Colonic mucosa (tissue), 4 donors: ENCODE measurements at regions not wholly inside any gene's neighbourhood (a gene's known extent, or its start where the extent isn't known, plus 50 kb on each side); places are given as distances from the start of the nearest gene placed in this dataset.

Experiments used
- DNase-seq: peaks from one replicate; pipeline ENCODE4 v3.0.0-alpha.2; 2020
- H3K27ac ChIP-seq: fragments of 200-600 bp; one replicate; pipeline ENCODE4 v1.8.0; 2021
- H3K27me3 ChIP-seq: fragments of 200-600 bp; one replicate; pipeline ENCODE4 v1.8.0; 2021
- H3K36me3 ChIP-seq: fragments of 200-600 bp; one replicate; pipeline ENCODE4 v1.8.0; 2021
- H3K4me1 ChIP-seq: fragments of 200-600 bp; one replicate; pipeline ENCODE4 v1.8.0; 2021; ENCODE audit warnings: mild to moderate bottlenecking
- H3K4me3 ChIP-seq: fragments of 200-600 bp; one replicate; pipeline ENCODE4 v1.8.0; 2021
- H3K9ac ChIP-seq, 2 donors: one replicate each; pipeline ENCODE4 v1.7.0; 2013; ENCODE audit warnings: control low read depth in 2 of 2, low read depth in 2 of 2, low read length in 2 of 2
- H3K9me3 ChIP-seq: fragments of 200-600 bp; one replicate; pipeline ENCODE4 v1.8.0; 2021
- intact Hi-C: fragments of 100-400 bp; cut with DNase I; formaldehyde crosslinking; loops from one replicate; pipeline ENCODE4 v1.14.1; 2022
- TF ChIP-seq, protein P1 (sequence below): fragments of 200-600 bp; IDR thresholded peaks from one replicate; pipeline ENCODE4 v1.8.0; 2022; ENCODE audit warnings: antibody characterized with exemption, mild to moderate bottlenecking
- donor health status: healthy.
- donor health status: DM: no; HTN: no; CAD: no.
- donor health status: DM: no; HTN: no; CAD: no.

DNA sequence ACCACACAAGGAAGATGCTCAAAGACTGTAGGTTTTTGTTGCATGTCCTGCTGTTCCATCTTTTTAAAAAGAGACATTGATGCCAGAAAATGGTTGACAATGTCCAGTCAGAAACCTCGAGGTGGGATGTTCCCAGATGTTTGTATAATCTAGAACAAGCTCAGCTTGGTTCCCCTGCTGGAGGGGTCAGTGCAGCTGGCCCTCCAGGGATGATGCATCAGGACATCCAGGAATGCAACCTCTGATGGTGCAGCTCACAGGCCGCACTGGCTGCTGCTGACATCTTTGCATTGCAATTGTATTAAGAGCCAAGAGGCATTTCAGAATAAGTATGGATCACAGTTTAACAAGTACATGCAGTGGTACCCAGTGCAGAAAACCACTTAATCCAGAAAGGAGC, 122.4 kb downstream of the MED10 start:
- TF ChIP-seq, protein P1, sequence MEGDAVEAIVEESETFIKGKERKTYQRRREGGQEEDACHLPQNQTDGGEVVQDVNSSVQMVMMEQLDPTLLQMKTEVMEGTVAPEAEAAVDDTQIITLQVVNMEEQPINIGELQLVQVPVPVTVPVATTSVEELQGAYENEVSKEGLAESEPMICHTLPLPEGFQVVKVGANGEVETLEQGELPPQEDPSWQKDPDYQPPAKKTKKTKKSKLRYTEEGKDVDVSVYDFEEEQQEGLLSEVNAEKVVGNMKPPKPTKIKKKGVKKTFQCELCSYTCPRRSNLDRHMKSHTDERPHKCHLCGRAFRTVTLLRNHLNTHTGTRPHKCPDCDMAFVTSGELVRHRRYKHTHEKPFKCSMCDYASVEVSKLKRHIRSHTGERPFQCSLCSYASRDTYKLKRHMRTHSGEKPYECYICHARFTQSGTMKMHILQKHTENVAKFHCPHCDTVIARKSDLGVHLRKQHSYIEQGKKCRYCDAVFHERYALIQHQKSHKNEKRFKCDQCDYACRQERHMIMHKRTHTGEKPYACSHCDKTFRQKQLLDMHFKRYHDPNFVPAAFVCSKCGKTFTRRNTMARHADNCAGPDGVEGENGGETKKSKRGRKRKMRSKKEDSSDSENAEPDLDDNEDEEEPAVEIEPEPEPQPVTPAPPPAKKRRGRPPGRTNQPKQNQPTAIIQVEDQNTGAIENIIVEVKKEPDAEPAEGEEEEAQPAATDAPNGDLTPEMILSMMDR = no peak
- Histone ChIP-seq H3K27me3 (no peaks in the 10 kb centered on the region), H3K4me3 (no peak overlapping the region), H3K9ac (no peak overlapping the region), H3K36me3 (no peaks in the 10 kb centered on the region), H3K27ac (no peak overlapping the region), H3K4me1 (no peaks in the 10 kb centered on the region), H3K9me3 (no peaks in the 10 kb centered on the region)
- DNase-seq = no peak
- intact Hi-C loops = no loop called here

DNA sequence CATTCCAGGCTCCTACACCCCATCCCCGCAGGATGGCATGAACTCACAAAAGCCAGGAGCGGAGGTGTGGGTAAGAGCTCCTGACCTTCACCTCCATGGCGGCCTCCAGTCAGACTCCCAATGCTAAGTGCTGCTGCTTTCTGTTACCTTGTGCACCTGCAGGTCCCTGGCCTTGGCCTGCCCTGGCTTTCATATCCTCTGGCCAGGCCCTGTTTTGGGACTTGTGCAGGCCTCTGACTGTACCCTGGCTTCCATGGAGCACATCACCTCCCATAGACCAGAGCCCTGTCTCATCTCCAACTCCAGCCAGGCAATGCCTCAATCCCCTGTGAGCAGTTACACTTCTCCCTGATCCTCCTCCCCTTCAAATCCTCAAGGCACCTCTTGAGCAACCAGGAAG, 124.5 kb downstream of the MED10 start:
- no peaks in the 10 kb centered on the region for H3K4me1 ChIP-seq
- no peaks in the 10 kb centered on the region for H3K27me3 ChIP-seq
- H3K36me3 ChIP-seq = no peaks in the 10 kb centered on the region
- H3K9ac ChIP-seq = no peak overlapping the region
- intact Hi-C loops = no loop called here
- no peak for DNase-seq
- H3K9me3 ChIP-seq = no peaks in the 10 kb centered on the region
- TF ChIP-seq, protein P1 = no peak
- no peak overlapping the region for H3K27ac ChIP-seq
- H3K4me3 ChIP-seq = no peak overlapping the region

- Histone ChIP-seq H3K4me1 (no peaks in the 10 kb centered on the region), H3K9me3 (no peaks in the 10 kb centered on the region), H3K4me3 (no peak overlapping the region), H3K27me3 (no peaks in the 10 kb centered on the region), H3K36me3 (no peaks in the 10 kb centered on the region), H3K27ac (no peak overlapping the region), H3K9ac (no peak overlapping the region)
- TF ChIP-seq, protein P1 = no peak
- no peak for DNase-seq
- intact Hi-C loops = no loop called here
Measured at GRCh38 chr5:6253281-6253680, 125.1 kb downstream of the MED10 start.

GRCh38 chr5:6252581-6252980, 125.8 kb downstream of the MED10 start:
- Histone ChIP-seq H3K27ac (no peak overlapping the region), H3K36me3 (no peaks in the 10 kb centered on the region), H3K9ac (no peak overlapping the region), H3K4me1 (no peaks in the 10 kb centered on the region), H3K9me3 (no peaks in the 10 kb centered on the region), H3K27me3 (no peaks in the 10 kb centered on the region), H3K4me3 (no peak overlapping the region)
- intact Hi-C loops = no loop called here
- TF ChIP-seq, protein P1 = no peak
- DNase-seq = no peak

DNA sequence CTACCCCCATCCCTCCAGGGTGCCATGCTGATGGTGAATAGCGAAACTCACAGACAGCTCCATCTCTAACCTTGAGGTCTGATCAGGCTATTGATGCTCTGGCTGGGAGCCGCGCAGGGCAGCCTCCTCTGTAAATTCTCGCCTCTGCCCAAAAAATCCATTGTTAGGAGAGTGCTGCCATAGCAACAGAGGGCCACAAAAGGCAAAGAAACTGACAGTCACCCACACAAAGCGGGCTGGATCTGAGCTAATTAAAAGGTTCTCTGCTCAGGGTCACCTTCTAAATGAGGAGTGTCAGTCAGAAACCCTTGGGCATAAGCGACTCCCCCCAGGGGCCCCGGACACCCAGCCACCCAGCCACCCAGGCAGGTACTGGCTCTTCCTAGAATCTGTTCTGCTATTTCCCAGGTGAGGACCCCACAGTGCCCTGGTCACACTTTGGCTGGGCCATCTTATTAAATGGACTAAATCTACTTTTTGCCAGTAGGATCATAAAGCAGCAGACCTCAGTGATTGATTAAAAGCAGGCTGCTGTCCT, 126.7 kb downstream of the MED10 start:
- intact Hi-C loops = no loop called here
- no peak for DNase-seq
- H3K27ac ChIP-seq = no peak overlapping the region

More for the DNA sequence above, 126.7 kb downstream of the MED10 start:
- H3K4me3 ChIP-seq = no peak overlapping the region
- H3K36me3 ChIP-seq = no peaks in the 10 kb centered on the region
- TF ChIP-seq, protein P1 = no peak
- H3K4me1 ChIP-seq = no peaks in the 10 kb centered on the region
- H3K9ac ChIP-seq = no peak overlapping the region
- H3K9me3 ChIP-seq = no peaks in the 10 kb centered on the region
- no peaks in the 10 kb centered on the region for H3K27me3 ChIP-seq
